Effector memory CD8-positive, alpha-beta T cell (primary cell): ENCODE measurements at regions not wholly inside any gene's neighbourhood (a gene's known extent, or its start where the extent isn't known, plus 50 kb on each side); places are given as distances from the start of the nearest gene placed in this dataset.

ENCODE experiments used
- ATAC-seq: fragments of 150-1000 bp; cut with Tn5 transposase; replicated peaks from 2 replicates; pipeline ENCODE4 v1.10.0; 2021; ENCODE audit warnings: mild to moderate bottlenecking, moderate library complexity
- DNase-seq, 3 experiments: peaks; one replicate each; pipeline ENCODE4 v3.0.0; 2021
- H3K27ac Mint-ChIP-seq, 2 donors: one replicate each; pipeline ENCODE4 v1.8.0; 2022; ENCODE audit warnings: mild to moderate bottlenecking in 2 of 2, mixed read lengths in 2 of 2, moderate library complexity in 2 of 2
- H3K27me3 Mint-ChIP-seq, 2 donors: one replicate each; pipeline ENCODE4 v1.8.0; 2022; ENCODE audit warnings: mixed read lengths in 2 of 2
- H3K36me3 Mint-ChIP-seq: one replicate; pipeline ENCODE4 v1.8.0; 2022; ENCODE audit warnings: mild to moderate bottlenecking, moderate library complexity, mixed read lengths; ENCODE audit not compliant: insufficient read depth
- H3K4me1 Mint-ChIP-seq, 2 donors: one replicate each; pipeline ENCODE4 v1.8.0; 2022; ENCODE audit warnings: low read depth in 2 of 2, mixed read lengths in 2 of 2
- H3K4me3 Mint-ChIP-seq, 2 donors: one replicate each; pipeline ENCODE4 v1.8.0; 2022; ENCODE audit warnings: mild to moderate bottlenecking in 2 of 2, mixed read lengths in 2 of 2, moderate library complexity in 2 of 2
- H3K9me3 Mint-ChIP-seq, 2 donors: one replicate each; pipeline ENCODE4 v1.8.0; 2022; ENCODE audit warnings: mixed read lengths in 2 of 2

GRCh38 chr2:9095690-9096089 is 92.2 kb upstream of the MBOAT2 start:
- peaks cover 0 to 10% of the 10 kb centered on the region in 2 donors for H3K4me1 Mint-ChIP-seq
- DNase-seq = no peak
- H3K36me3 Mint-ChIP-seq = peaks cover 4% of the 10 kb centered on the region
- no peak for ATAC-seq
- H3K27ac Mint-ChIP-seq = no peak overlapping the region
- peaks cover 60% of the 10 kb centered on the region in 2 donors for H3K27me3 Mint-ChIP-seq
- H3K4me3 Mint-ChIP-seq = no peak overlapping the region
- H3K9me3 Mint-ChIP-seq = no peaks in the 10 kb centered on the region

- DNase-seq (no peak), ATAC-seq (no peak)
- H3K4me1 Mint-ChIP-seq = peaks cover 0 to 10% of the 10 kb centered on the region in 2 donors
- H3K27me3 Mint-ChIP-seq = peaks cover 57 to 60% of the 10 kb centered on the region in 2 donors
- no peaks in the 10 kb centered on the region for H3K9me3 Mint-ChIP-seq
- peaks cover 4% of the 10 kb centered on the region for H3K36me3 Mint-ChIP-seq
- H3K4me3 Mint-ChIP-seq = no peak overlapping the region
- no peak overlapping the region for H3K27ac Mint-ChIP-seq
Observed at GRCh38 chr2:9095226-9095625, 91.7 kb upstream of the MBOAT2 start.

GRCh38 chr2:9094117-9094516 is 90.6 kb upstream of the MBOAT2 start:
- H3K4me3 Mint-ChIP-seq = no peak overlapping the region
- peaks cover 51 to 60% of the 10 kb centered on the region in 2 donors for H3K27me3 Mint-ChIP-seq
- no peaks in the 10 kb centered on the region for H3K9me3 Mint-ChIP-seq
- peaks cover 4% of the 10 kb centered on the region for H3K36me3 Mint-ChIP-seq
- ATAC-seq (no peak), DNase-seq (no peak)
- peaks cover 0 to 5% of the 10 kb centered on the region in 2 donors for H3K4me1 Mint-ChIP-seq
- no peak overlapping the region for H3K27ac Mint-ChIP-seq

GRCh38 chr2:9093324-9093723 is 89.8 kb upstream of the MBOAT2 start:
- ATAC-seq = no peak
- no peak overlapping the region for H3K4me3 Mint-ChIP-seq

GRCh38 chr2:9092383-9093282 is 89.1 kb upstream of the MBOAT2 start:
- H3K4me1 Mint-ChIP-seq = peaks cover 0 to 5% of the 10 kb centered on the region in 2 donors
- H3K36me3 Mint-ChIP-seq = no peaks in the 10 kb centered on the region
- no peak overlapping the region for H3K27ac Mint-ChIP-seq
- peaks cover 50% of the 10 kb centered on the region in 2 donors for H3K27me3 Mint-ChIP-seq
- DNase-seq (no peak), ATAC-seq (no peak)
- no peaks in the 10 kb centered on the region for H3K9me3 Mint-ChIP-seq
- H3K4me3 Mint-ChIP-seq = no peak overlapping the region

More at GRCh38 chr2:9093324-9093723, 89.8 kb upstream of the MBOAT2 start:
- H3K27me3 Mint-ChIP-seq = peaks cover 51 to 57% of the 10 kb centered on the region in 2 donors
- DNase-seq = no peak
- H3K36me3 Mint-ChIP-seq = no peaks in the 10 kb centered on the region
- H3K27ac Mint-ChIP-seq = no peak overlapping the region
- H3K9me3 Mint-ChIP-seq = no peaks in the 10 kb centered on the region
- H3K4me1 Mint-ChIP-seq = peaks cover 0 to 5% of the 10 kb centered on the region in 2 donors

- H3K9me3 Mint-ChIP-seq = no peaks in the 10 kb centered on the region
- DNase-seq = no peak
- H3K36me3 Mint-ChIP-seq = no peaks in the 10 kb centered on the region
- H3K4me1 Mint-ChIP-seq = peaks cover 0 to 5% of the 10 kb centered on the region in 2 donors
- no peak overlapping the region for H3K4me3 Mint-ChIP-seq
- H3K27ac Mint-ChIP-seq = no peak overlapping the region
- no peak for ATAC-seq
- H3K27me3 Mint-ChIP-seq = peaks cover 48 to 50% of the 10 kb centered on the region in 2 donors
Observed at GRCh38 chr2:9091811-9092210, 88.3 kb upstream of the MBOAT2 start.

DNA sequence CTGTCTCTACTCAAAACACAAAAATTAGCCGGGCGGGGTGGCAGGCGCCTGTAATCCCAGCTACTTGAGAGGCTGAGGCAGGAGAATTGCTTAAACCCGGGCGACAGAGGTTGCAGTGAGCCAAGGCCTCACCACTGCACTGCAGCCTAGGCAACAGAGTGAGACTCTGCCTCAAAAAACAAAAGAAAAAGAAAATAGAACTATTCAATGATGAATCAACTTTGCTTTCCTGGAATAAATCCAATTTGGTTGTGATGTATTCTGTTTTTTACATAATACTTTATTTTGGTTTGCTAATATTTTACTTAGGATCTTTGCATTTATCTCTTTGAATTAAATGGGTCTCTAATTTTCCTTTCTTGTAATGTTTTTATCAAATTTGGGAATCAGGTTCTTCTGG is 86.3 kb upstream of the MBOAT2 start:
- Mint-ChIP-seq H3K36me3 (no peaks in the 10 kb centered on the region), H3K27me3 (peaks cover 37 to 39% of the 10 kb centered on the region in 2 donors), H3K4me1 (peaks cover 0 to 5% of the 10 kb centered on the region in 2 donors), H3K4me3 (no peak overlapping the region), H3K9me3 (no peaks in the 10 kb centered on the region), H3K27ac (no peak overlapping the region)
- DNase-seq (no peak), ATAC-seq (no peak)

DNA sequence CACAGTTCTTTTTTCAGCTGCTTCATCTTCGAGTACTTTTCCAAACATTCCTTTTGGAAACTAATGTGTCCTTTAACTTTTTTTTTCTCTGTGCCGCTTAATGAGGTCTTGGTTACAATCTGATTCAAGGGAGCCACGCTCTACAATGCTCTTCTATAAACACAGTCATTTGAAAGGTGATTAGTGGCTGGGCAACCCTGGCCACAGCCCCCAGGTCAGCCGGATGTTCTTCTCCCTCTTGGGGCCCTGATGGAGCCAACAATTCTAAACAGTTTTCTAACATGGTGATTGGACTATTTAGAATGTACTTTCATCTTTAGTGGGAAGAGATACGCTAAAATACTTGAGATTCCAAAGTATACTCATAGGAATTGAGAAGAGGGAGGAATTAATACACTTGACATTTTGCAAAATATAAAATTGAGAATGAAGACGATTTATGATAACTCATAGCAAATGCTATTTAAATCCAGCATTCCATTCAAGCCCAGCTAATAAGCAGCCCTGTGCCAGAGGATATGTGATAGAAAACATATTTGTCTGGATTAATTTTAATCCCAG is 83.7 kb upstream of the MBOAT2 start:
- Mint-ChIP-seq H3K4me1 (peaks cover 0 to under 1% of the 10 kb centered on the region in 2 donors), H3K27me3 (peaks cover 11 to 29% of the 10 kb centered on the region in 2 donors), H3K36me3 (no peaks in the 10 kb centered on the region), H3K4me3 (no peak overlapping the region), H3K27ac (no peak overlapping the region), H3K9me3 (no peaks in the 10 kb centered on the region)
- ATAC-seq (no peak), DNase-seq (no peak)

DNA sequence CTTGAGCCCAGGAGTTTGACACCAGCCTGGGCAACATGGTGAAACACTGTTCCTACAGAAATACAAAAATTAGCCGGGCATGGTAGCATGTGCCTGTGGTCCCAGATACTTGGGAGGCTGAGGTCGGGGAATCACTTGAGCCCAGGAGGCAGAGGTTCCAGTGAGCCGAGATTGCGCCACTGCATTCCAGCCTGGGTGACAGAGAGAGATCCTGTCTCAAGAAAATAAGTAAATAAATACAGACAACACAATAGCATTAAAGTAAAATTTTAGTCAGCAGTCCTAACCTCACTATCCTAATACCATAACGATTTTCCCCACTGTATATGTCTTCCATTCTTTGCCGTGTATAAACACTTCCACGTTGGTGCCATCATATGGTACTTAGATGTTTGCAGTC is 83.0 kb upstream of the MBOAT2 start:
- Mint-ChIP-seq H3K4me1 (no peaks in the 10 kb centered on the region), H3K4me3 (no peak overlapping the region), H3K9me3 (no peaks in the 10 kb centered on the region), H3K27me3 (peaks cover 8 to 26% of the 10 kb centered on the region in 2 donors), H3K27ac (no peak overlapping the region), H3K36me3 (no peaks in the 10 kb centered on the region)
- ATAC-seq (no peak), DNase-seq (no peak)

- Mint-ChIP-seq H3K4me3 (no peak overlapping the region), H3K4me1 (no peaks in the 10 kb centered on the region), H3K27me3 (peaks cover 8 to 29% of the 10 kb centered on the region in 2 donors), H3K9me3 (no peaks in the 10 kb centered on the region), H3K27ac (no peak overlapping the region), H3K36me3 (no peaks in the 10 kb centered on the region)
- no peak for DNase-seq
- ATAC-seq = no peak
Observed at GRCh38 chr2:9085353-9085752, 81.9 kb upstream of the MBOAT2 start.

DNA sequence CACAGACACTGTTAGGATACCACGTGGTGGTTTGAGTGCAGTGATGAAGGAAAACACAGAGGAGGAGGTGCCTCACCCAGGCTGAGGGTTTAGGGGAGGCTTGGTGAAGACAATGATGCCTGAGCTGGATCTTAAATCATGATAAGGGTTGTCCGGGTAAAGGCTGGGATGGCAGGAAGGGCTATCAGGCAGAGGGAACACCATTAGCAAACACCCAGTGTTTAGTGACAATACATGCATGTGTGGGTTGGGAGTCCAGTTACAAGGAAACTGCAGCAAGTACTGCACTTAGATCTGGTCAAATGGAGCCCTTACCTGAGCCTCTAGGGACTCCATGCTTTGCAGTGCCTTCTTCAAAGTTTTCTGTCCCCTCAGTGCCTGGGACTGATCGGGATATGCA is 79.8 kb upstream of the MBOAT2 start:
- DNase-seq = no peak
- H3K4me1 Mint-ChIP-seq = no peaks in the 10 kb centered on the region
- ATAC-seq = no peak
- peaks cover 17 to 49% of the 10 kb centered on the region in 2 donors for H3K27me3 Mint-ChIP-seq
- no peak overlapping the region for H3K4me3 Mint-ChIP-seq
- no peaks in the 10 kb centered on the region for H3K9me3 Mint-ChIP-seq
- no peaks in the 10 kb centered on the region for H3K36me3 Mint-ChIP-seq
- H3K27ac Mint-ChIP-seq = no peak overlapping the region

- Mint-ChIP-seq H3K27me3 (peaks cover 16 to 58% of the 10 kb centered on the region in 2 donors), H3K4me3 (no peak overlapping the region), H3K9me3 (no peaks in the 10 kb centered on the region), H3K27ac (no peak overlapping the region), H3K4me1 (no peaks in the 10 kb centered on the region), H3K36me3 (no peaks in the 10 kb centered on the region)
- ATAC-seq (no peak), DNase-seq (no peak)
Observed at GRCh38 chr2:9082158-9082557, 78.7 kb upstream of the MBOAT2 start.

GRCh38 chr2:9081750-9082149 is 78.3 kb upstream of the MBOAT2 start:
- H3K4me3 Mint-ChIP-seq = no peak overlapping the region
- peaks cover 12 to 54% of the 10 kb centered on the region in 2 donors for H3K27me3 Mint-ChIP-seq
- no peak for ATAC-seq
- H3K36me3 Mint-ChIP-seq = no peaks in the 10 kb centered on the region
- DNase-seq = no peak
- H3K27ac Mint-ChIP-seq = no peak overlapping the region
- H3K9me3 Mint-ChIP-seq = no peaks in the 10 kb centered on the region
- no peaks in the 10 kb centered on the region for H3K4me1 Mint-ChIP-seq

DNA sequence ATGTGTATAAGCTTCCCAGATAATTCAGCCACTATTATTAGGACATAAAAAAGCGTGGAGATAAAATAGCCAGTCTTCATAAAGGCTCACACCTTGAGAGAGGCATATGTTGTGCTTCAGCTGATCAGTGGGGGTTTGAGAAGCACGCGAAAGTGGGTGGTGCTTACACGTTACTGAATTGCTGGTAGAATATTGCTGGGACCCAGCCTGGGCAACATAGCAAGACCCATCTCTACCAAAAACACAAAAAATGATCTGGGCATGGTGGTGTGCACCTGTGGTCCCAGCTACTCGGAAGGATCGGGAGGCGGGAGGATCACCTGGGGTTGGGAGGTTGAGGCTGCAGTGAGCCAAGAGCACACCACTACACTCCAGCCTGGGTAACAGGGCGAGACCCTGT is 74.9 kb upstream of the MBOAT2 start:
- Mint-ChIP-seq H3K36me3 (no peaks in the 10 kb centered on the region), H3K4me1 (peaks cover 0 to 2% of the 10 kb centered on the region in 2 donors), H3K27ac (no peak overlapping the region), H3K4me3 (no peak overlapping the region), H3K9me3 (no peaks in the 10 kb centered on the region), H3K27me3 (peaks cover 16 to 54% of the 10 kb centered on the region in 2 donors)
- ATAC-seq = no peak
- DNase-seq = no peak
